SK-N-SH treated with all-trans-retinoic acid at 6 μM for 48 hours (cell line): ENCODE measurements at regions not wholly inside any gene's neighbourhood (a gene's known extent, or its start where the extent isn't known, plus 50 kb on each side); places are given as distances from the start of the nearest gene placed in this dataset.

ENCODE experiments used
- ARNTL ChIP-seq: fragments of 450-650 bp; formaldehyde crosslinking; IDR thresholded peaks from 2 replicates; pipeline ENCODE4 v1.5.0; 2020; ENCODE audit warnings: low read depth, mild to moderate bottlenecking, moderate library complexity, borderline replicate concordance
- PPARA ChIP-seq: fragments of 250-450 bp; sonication (Bioruptor Pico); IDR thresholded peaks from 2 replicates; pipeline ENCODE4 v1.5.0; 2020; ENCODE audit warnings: mild to moderate bottlenecking, borderline replicate concordance
- ZC3H10 ChIP-seq: fragments of 250-450 bp; sonication (Bioruptor Pico); IDR thresholded peaks from 2 replicates; pipeline ENCODE4 v1.5.1; 2021; ENCODE audit warnings: mild to moderate bottlenecking, moderate library complexity
- ZFP3 ChIP-seq: fragments of 250-450 bp; sonication (Bioruptor Pico); IDR thresholded peaks from 2 replicates; pipeline ENCODE4 v1.5.0; 2020; ENCODE audit warnings: mild to moderate bottlenecking, moderate library complexity
- TF ChIP-seq, protein P1 (sequence below): fragments of 250-450 bp; sonication (Bioruptor Pico); IDR thresholded peaks from 2 replicates; pipeline ENCODE4 v1.5.1; 2021; ENCODE audit warnings: mild to moderate bottlenecking, moderate library complexity

DNA sequence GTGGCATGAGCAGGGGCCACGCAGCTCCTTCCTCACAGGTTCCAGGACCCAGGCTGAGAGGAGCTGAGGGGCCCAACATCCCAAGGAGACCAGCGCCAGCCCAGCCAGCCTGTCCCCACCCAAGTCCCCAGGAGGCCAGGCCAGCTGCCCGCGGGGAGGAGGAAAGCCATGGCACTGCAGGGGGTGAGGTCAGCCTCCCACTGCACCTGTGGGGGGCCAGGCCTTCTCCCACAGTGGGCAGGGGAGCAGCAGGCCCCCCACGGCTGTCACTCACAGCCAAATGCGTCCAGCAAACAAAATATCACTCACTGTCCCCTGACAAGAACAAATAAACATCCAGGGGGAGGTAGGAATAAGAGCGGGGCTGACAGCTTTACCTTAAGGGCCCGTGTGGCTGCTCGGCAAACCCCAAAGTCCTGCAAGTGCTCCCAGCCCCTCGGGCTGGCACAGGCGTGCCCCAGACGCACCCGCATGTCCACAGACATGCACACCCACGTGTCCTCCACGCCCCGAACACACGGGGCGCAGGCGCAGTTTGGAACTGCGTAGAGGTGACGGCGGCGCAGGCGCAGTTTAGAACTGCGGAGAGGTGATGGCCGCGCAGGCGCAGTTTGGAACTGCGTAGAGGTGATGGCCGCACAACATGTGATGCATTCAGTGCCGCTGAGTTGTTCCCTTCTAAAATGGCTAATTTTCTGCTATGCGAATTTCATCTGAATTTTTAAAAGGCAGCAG lies 291.1 kb downstream of the FOXL1 start:
- TF ChIP-seq ZC3H10 (CRISPR knock-in tag): no peak
- TF ChIP-seq, protein P1, sequence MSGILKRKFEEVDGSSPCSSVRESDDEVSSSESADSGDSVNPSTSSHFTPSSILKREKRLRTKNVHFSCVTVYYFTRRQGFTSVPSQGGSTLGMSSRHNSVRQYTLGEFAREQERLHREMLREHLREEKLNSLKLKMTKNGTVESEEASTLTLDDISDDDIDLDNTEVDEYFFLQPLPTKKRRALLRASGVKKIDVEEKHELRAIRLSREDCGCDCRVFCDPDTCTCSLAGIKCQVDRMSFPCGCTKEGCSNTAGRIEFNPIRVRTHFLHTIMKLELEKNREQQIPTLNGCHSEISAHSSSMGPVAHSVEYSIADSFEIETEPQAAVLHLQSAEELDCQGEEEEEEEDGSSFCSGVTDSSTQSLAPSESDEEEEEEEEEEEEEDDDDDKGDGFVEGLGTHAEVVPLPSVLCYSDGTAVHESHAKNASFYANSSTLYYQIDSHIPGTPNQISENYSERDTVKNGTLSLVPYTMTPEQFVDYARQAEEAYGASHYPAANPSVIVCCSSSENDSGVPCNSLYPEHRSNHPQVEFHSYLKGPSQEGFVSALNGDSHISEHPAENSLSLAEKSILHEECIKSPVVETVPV (CRISPR knock-in tag): no peak
- no peak for TF ChIP-seq PPARA (CRISPR knock-in tag)
- TF ChIP-seq ZFP3 (CRISPR knock-in tag): no peak
- no peak for TF ChIP-seq ARNTL (CRISPR knock-in tag)
